ENCODE measurements at regions not wholly inside any gene's neighbourhood (a gene's known extent, or its start where the extent isn't known, plus 50 kb on each side); places are given as distances from the start of the nearest gene placed in this dataset.
"Not testable (repeated sequence)": the region's sequence is repeated elsewhere in the genome, so short reads cannot be mapped to it uniquely, and the experiment has no call there.

DNA sequence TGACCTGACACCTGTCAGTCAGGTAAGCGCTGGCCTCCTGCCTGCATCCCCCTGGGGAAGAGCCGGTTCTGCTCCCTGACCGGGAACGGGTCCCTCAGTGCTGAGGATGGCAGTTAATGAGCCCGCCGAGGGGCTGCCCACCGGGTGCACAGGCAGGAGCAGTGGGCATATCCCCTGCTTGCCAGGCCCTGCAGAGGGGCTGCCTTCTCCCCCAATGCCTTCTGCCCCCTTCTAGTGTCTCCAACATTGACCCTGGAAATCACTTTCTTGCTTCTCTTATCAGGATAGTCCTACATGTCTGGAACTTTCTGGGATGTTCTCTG, 388.5 kb downstream of the SEC14L1 start:
- in situ Hi-C loops (cut with HindIII; ENCODE audit: low pct_unique_long_range_greater_than_20kb, low sequenced_read_pairs), result no loop called here
- no peak for DNase-seq (ENCODE audit: low read depth, low spot score)

DNA sequence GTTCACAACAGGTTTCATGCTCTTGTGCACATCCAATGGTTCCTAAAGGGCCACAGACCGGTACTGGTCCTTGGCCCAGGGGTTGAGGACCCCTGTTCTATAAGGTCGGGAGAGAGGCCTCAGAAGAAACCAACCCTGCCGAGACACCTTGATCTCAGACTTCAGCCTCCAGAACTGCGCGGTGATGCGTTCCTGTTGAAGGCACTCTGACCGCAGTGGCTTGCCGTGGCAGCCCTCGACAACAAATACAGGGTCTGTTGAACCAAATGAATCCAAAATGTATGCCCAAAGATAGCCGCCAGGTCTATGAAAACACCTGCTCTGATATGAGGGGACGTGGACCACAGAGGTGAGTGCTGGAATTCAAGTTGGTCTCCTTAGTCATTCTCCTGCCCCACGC, 389.8 kb downstream of the SEC14L1 start:
- in situ Hi-C loops (cut with HindIII; ENCODE audit: low pct_unique_long_range_greater_than_20kb, low sequenced_read_pairs), result no loop called here
- DNase-seq (ENCODE audit: low read depth, low spot score), result no peak

DNA sequence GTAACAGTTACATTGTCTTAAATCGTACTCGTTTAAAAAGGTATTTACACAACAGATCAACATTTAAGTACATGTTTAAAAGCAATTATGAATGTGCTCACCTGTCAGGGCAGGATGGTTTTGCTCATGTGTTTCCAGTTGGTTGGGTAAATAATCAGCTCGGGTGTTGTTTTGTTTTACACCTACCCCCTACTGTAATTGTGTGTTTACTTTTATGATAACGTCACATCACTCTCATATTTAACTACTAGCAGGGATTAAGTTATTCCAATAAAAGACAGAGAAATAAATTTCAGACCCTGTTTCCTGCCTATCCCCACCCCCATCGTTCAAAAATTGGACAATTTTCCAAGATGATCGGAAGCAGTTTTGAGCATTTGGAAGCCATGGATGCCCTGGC, 390.2 kb downstream of the SEC14L1 start:
- DNase-seq (ENCODE audit: low read depth, low spot score), result no peak
- in situ Hi-C loops (cut with HindIII; ENCODE audit: low pct_unique_long_range_greater_than_20kb, low sequenced_read_pairs), result no loop called here

DNA sequence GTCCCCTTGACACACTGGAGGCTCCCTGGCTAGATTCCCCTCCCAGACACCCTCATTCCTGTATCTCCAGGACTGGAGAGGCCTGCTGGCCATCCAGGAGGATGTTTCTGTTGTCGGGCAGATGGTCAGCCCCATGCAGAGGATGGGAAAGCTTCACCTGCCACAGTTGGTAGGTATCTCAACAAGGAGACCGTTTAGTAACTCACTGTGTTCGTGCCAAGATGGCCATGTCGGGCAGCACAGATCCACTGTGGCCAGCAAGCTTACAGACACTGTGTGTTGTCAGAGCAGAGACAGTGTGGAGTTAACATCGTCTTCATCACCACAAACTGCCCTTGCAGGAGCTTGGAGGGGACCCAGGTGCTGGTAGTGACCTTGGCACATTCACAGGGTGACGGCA, 390.9 kb downstream of the SEC14L1 start:
- no peak for DNase-seq (ENCODE audit: low read depth, low spot score)
- in situ Hi-C loops (cut with HindIII; ENCODE audit: low pct_unique_long_range_greater_than_20kb, low sequenced_read_pairs), result no loop called here

- in situ Hi-C loops (cut with HindIII; ENCODE audit: low pct_unique_long_range_greater_than_20kb, low sequenced_read_pairs); DNase-seq (ENCODE audit: low read depth, low spot score): not testable (repeated sequence)
These were observed 392.9 kb downstream of the SEC14L1 start for GRCh38 chr17:77533697-77534096.

DNA sequence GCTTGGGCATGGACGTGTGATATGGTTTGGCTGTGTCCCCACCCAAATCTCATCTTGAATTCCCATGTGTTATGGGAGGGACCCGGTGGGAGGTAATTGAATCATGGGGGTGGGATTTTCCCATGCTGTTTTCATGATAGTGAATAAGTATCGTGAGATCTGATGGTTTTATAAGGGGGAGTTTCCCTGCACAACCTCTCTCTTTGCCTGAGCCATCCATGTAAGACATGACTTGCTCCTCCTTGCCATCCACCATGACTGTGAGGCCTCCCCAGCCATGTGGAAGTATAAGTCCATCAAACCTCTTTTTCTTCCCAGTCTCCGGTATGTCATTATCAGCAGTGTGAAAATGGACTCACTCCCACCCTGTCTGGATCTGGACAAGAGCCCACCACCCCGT, 393.4 kb downstream of the SEC14L1 start:
- in situ Hi-C loops (cut with HindIII; ENCODE audit: low pct_unique_long_range_greater_than_20kb, low sequenced_read_pairs), result no loop called here

DNA sequence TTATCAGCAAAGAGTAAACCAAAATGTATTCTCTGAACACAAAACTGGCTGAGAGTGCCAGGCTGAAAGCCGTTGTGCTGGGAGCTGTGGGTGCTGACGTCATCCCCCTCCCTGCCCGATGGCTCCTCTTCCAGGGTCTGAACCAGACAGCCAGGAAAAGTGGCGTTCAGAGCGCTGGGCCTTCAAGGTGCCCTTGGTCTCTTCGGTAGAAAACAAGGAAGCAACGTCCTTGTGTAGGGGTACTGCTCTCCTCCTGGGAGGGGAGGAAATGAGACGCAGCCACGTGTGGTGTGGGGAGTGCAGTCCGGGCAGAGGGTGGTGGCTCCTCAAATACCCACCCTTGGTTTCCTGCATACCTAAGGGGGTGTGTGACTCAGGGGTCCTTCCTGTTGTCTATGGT, 394.7 kb downstream of the SEC14L1 start:
- in situ Hi-C loops (cut with HindIII; ENCODE audit: low pct_unique_long_range_greater_than_20kb, low sequenced_read_pairs), result no loop called here
- no peak for DNase-seq (ENCODE audit: low read depth, low spot score)

More for the DNA sequence above, 393.4 kb downstream of the SEC14L1 start:
- no peak for DNase-seq (ENCODE audit: low read depth, low spot score)

GRCh38 chr17:77535892-77536291, 395.1 kb downstream of the SEC14L1 start:
- in situ Hi-C loops (cut with HindIII; ENCODE audit: low pct_unique_long_range_greater_than_20kb, low sequenced_read_pairs), result no loop called here
- DNase-seq (ENCODE audit: low read depth, low spot score), result no peak

GRCh38 chr17:77537566-77537965, 396.8 kb downstream of the SEC14L1 start:
- no peak for DNase-seq (ENCODE audit: low read depth, low spot score)
- in situ Hi-C loops (cut with HindIII; ENCODE audit: low pct_unique_long_range_greater_than_20kb, low sequenced_read_pairs), result no loop called here

GRCh38 chr17:77540531-77540930, 399.8 kb downstream of the SEC14L1 start:
- in situ Hi-C loops (cut with HindIII; ENCODE audit: low pct_unique_long_range_greater_than_20kb, low sequenced_read_pairs), result loop anchor here (10.0 kb wide), 2 partner anchors 114 to 194 kb away; no protein-coding TSS in a partner anchor
- DNase-seq (ENCODE audit: low read depth, low spot score), result no peak

DNA sequence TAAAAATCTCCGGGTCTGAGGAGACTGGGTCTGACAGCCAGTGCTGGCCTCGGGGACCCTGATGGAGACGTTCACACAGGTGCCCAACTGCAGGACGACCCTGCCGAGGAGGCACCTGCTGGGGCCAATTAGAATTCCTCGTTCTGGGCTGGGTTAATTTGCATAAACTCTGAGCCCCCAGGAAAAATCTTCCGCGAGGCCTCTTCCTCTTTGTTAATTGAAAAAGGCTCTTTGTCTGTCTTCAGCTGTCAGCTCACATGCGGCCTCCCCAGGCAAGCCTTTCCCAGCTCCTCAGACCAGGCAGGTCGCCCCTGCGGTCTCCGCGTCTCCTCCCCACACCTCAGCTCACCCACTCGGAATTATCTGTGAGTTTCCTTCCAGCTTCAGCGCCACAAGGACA, 400.2 kb downstream of the SEC14L1 start:
- in situ Hi-C loops (cut with HindIII; ENCODE audit: low pct_unique_long_range_greater_than_20kb, low sequenced_read_pairs), result loop anchor here (10.0 kb wide), 2 partner anchors 114 to 194 kb away; no protein-coding TSS in a partner anchor

GRCh38 chr17:77542011-77542410, 401.2 kb downstream of the SEC14L1 start:
- in situ Hi-C loops (cut with HindIII; ENCODE audit: low pct_unique_long_range_greater_than_20kb, low sequenced_read_pairs), result loop anchor here (10.0 kb wide), 2 partner anchors 113 to 193 kb away; no protein-coding TSS in a partner anchor
- no peak for DNase-seq (ENCODE audit: low read depth, low spot score)

More for the DNA sequence above, 400.2 kb downstream of the SEC14L1 start:
- DNase-seq (ENCODE audit: low read depth, low spot score), result no peak

- peak; percentile 95 for DNase-seq (ENCODE audit: low read depth, low spot score)
- in situ Hi-C loops (cut with HindIII; ENCODE audit: low pct_unique_long_range_greater_than_20kb, low sequenced_read_pairs), result loop anchor here (10.0 kb wide), 2 partner anchors 112 to 192 kb away; no protein-coding TSS in a partner anchor
These were observed 402.1 kb downstream of the SEC14L1 start for GRCh38 chr17:77542551-77543490.

- in situ Hi-C loops (cut with HindIII; ENCODE audit: low pct_unique_long_range_greater_than_20kb, low sequenced_read_pairs), result loop anchor here (10.0 kb wide), 2 partner anchors 111 to 191 kb away; no protein-coding TSS in a partner anchor
- DNase-seq (ENCODE audit: low read depth, low spot score), result no peak
These were observed 403.0 kb downstream of the SEC14L1 start for GRCh38 chr17:77543801-77544200.

DNA sequence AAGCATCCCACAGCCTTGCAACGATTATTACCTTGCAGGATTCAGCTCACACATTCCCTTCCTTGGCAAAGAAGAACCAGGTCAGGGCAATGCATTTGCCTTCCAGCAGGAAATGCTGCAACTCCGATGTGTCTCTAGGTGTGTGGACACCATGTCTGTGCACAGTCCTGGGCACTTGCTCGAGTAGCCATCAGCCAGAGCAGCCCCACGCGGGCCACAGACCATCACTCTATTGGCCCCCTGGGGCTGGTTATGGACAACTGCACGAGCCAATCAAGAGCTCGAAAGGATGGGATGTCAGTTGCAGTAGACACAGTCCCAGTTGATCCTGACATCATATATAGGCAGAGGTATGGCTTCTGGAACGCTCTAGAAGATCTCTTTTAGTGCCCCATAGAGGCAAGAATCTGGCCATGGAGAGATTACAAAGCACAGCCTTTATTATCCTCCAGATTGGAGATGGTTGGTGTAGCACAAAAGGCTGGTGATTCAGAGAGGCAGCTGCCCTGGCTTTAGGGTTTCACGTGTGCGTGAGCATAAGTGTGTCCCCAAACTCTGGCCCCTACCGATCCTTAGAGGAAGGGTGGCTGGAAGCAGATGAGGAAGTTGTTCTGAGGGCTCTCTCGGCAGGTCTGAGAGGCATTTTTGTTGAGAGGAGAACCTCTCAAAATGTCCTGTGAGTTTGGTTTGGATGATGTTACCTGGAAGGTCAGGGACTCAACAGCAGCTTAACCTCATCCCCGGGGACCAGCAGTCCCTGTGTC, 403.8 kb downstream of the SEC14L1 start:
- DNase-seq (ENCODE audit: low read depth, low spot score), result no peak
- in situ Hi-C loops (cut with HindIII; ENCODE audit: low pct_unique_long_range_greater_than_20kb, low sequenced_read_pairs), result loop anchor here (10.0 kb wide), 2 partner anchors 110 to 190 kb away; no protein-coding TSS in a partner anchor

DNA sequence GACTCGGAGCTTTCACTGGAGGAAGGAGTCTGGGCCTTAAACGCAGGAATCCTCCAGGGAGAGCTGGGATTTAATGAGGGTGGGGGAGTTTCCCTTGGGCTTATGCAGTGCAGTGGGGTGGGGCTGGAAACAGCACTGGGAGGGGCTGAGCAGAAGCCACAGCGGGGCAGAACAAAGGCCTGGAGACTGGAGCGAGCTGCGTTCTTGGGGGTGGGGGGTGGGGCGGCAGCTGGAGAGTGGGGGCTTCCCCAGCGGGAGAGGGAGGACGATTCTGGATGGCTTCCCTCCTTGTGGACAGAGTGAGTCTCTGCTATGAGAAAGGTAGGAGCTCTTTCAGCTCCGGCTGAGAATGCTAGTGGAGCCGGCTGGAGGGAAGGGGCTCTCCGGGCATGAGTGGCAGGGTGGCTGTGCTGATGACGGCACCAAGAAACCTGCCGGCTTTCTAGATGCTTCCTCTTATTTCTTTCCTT, 406.0 kb downstream of the SEC14L1 start:
- in situ Hi-C loops (cut with HindIII; ENCODE audit: low pct_unique_long_range_greater_than_20kb, low sequenced_read_pairs), result loop anchor here (10.0 kb wide), 2 partner anchors 108 to 188 kb away; no protein-coding TSS in a partner anchor
- no peak for DNase-seq (ENCODE audit: low read depth, low spot score)

GRCh38 chr17:77548967-77549366, 408.2 kb downstream of the SEC14L1 start:
- DNase-seq (ENCODE audit: low read depth, low spot score), result no peak
- in situ Hi-C loops (cut with HindIII; ENCODE audit: low pct_unique_long_range_greater_than_20kb, low sequenced_read_pairs), result loop anchor here (10.0 kb wide), 2 partner anchors 106 to 186 kb away; no protein-coding TSS in a partner anchor
